T-helper 2 cell treated with Interferon-gamma antibody and Interleukin-4, amounts not matched to agents 100 ng/mL and 5 ng/mL, for 36 hours (primary cell): ENCODE measurements at regions not wholly inside any gene's neighbourhood (a gene's known extent, or its start where the extent isn't known, plus 50 kb on each side); places are given as distances from the start of the nearest gene placed in this dataset.

ENCODE experiments used
- intact Hi-C: fragments of 100-400 bp; cut with micrococcal nuclease; formaldehyde crosslinking; loops from one replicate; pipeline ENCODE4 v1.15.1; 2023

- intact Hi-C loops: no loop called here
These were observed 447.0 kb upstream of the TCF4 start for GRCh38 chr18:56034949-56035348.

DNA sequence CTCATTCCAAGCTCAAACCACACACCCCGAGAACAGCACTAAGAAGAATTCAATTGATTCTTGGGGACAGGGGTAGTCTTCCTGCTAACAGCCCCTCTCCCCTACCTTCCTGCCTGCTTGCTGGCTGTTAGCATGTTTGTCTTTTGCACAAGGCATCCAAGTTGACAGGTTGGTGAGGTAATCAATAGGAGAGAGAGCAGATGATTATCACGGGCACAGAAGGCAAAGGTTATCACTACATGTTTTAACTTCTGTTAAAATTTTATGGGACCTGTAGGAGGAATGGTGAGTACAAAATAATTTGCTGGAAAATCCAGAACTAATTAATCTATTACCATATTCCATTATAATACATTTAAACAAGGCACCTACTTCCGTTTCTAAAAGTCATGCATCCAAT, 442.1 kb upstream of the TCF4 start:
- intact Hi-C loops: no loop called here

- intact Hi-C loops: no loop called here
These were observed 440.5 kb upstream of the TCF4 start for GRCh38 chr18:56028514-56028913.

GRCh38 chr18:56026509-56026908, 438.5 kb upstream of the TCF4 start:
- intact Hi-C loops: no loop called here

- intact Hi-C loops: no loop called here
These were observed 433.8 kb upstream of the TCF4 start for GRCh38 chr18:56021809-56022195.

DNA sequence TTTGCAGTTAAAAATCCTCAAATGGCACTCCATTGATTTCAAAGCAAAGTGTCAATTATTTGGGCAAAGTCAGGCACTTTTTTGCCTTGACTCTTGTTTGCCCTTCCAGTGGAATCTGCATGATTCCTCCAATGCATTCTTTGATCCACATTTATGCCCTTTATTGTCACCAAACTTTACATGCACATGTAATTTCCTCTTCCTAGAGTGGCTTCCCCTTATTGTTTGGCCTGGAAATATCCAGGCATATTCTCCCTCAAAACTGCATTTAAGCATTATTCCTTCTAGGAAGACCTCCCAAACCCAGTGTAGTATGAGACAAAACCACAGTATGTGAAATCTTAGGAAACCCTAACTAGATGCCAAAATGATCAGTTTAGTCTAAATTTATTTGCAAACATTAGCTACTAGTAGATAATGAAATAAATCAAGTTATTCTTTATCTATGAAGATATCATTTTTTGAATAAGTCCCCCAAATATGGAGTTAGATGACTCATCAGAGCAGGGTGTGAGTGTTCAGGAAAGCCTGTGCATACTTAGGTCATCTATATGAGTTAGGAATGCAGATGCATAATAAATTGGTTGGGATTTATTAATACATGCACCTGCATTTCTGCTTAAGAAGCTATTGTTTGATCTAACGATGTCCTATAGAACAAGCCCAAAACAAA, 433.3 kb upstream of the TCF4 start:
- intact Hi-C loops: no loop called here

DNA sequence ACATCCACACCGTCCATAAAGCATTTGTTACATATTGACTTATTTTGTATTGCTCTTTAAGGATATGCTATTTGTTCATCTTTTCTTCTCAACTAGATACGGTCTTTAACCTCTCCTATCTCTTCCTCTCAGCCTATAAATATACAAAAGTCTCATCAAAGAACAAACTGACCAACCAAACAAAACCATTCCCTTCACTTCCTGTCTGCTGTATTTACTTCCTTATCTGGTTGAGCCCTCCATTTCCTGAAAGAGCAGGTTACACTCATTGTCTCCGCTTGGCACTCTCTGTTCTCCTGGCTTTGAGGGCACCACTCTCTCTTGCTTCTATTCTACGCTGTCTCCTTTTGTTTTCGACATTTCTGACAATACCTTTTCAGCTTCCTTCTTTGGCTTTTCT, 431.9 kb upstream of the TCF4 start:
- intact Hi-C loops: no loop called here

DNA sequence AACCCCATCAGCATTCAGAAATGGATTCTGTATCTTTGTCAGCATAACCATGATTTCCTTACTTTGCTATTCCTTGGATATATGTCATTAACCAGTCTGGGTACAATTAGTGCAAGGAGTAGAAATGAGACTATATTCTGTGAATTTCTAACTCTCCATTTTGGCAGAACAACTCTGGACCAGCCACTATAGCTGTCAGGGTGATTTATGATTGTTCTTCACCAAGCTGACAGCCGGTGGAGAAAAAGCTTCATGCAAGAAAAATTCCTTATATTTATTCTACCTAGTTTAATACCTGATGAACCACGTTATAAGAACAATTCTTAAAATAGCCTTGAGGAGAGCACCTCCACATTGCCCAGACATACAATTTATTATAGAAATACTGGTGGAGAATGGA, 431.2 kb upstream of the TCF4 start:
- intact Hi-C loops: no loop called here

DNA sequence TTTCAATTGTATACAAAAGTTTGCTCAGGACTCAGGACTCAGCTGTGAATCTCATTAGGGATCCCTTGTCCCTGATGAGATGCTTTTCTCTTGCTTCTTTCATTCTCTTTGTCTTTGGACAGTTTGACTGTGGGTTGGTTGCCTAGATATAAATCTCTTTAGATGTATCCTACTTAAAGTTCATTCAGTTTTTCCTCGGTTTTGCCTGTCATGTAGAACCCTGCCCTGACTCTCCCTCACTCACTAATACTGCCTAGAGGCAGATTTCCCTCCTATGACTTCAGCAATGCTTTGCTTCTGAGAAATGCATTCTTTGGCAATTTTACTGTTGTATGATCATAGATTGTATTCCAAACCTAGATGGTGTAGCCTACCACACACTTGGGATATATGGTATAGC, 421.4 kb upstream of the TCF4 start:
- intact Hi-C loops: no loop called here

DNA sequence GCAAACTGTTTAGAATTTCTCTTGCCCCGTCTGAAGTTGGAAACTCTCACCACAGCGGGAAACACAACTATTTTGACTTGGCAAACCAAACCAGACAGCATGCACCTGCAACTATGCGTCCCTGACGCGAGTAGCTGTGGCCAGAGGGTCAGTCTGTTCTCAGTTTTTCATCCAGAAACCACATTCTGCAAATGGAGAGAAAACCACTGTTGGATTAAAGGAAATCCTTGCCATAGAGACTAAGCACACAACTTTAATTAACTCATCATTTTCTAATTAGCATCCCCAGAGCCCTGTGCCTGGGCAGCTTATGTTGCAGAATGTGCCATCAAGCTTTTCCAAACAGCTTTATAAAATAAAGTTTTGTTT, 415.7 kb upstream of the TCF4 start:
- intact Hi-C loops: no loop called here

- intact Hi-C loops: no loop called here
These were observed 415.2 kb upstream of the TCF4 start for GRCh38 chr18:56003009-56003719.

- intact Hi-C loops: no loop called here
These were observed 413.6 kb upstream of the TCF4 start for GRCh38 chr18:56001576-56001975.

DNA sequence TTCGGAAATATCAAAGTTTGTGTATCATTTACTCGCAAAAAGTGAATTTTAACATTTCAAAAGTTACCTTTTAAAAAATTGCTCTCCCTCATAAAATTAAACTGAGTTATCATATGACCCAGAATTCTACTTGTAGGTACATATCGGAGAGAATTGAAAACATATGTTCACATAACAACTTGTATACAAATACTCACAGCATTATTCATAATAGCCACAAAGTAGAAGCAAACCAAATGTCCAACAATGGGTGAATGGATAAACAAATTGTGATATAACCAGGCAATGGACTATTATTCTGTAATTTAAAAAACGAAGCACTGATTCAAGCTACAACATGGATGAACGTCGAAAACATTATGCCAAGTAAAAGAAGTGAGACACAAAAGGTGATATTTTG, 412.0 kb upstream of the TCF4 start:
- intact Hi-C loops: no loop called here

DNA sequence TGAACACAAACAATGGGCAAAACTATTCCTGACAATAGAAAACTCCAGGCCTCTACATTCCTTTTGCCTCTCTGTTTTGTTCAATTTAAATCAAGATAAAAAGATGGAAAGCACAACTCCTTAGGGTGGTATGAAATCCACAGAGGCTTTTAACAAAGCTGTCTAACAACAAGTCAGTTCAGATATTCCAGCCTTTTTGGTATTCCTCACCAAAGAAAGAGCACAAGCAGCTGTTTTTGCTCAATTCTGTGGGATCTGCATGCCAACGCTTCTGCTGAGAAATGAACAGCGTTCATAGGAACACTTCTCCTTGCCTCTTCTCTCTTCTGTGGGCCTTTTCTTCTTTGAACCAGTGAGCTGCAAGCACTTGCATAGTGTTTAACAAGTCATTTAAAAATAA, 411.6 kb upstream of the TCF4 start:
- intact Hi-C loops: no loop called here

DNA sequence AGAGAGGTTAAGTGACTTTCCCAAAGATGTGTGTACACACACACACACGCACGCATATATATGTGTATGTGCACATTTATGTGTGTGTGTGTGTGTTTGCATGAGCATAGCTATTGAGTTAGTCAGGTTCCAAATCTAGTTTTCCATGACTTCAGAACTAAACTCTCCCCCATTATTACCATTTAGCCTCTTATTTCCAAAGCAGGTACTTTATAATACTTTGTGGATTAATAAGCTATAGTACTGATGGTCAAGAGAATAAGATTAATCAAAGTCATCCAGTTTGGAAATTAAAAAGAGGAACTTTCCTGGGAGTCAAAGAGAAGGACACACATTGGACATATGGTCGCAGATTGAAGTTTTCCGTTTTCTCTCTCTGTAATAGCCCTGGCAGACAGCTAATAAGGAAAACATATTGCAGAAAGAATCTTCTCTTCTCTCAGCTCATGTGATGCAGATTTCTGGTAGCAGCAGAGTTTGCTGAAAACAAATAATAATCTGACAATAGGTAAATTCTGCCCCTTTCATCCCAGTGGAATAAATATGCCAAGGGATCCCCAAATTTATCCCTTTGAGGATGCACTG, 410.9 kb upstream of the TCF4 start:
- intact Hi-C loops: no loop called here

GRCh38 chr18:55998071-55998522, 410.1 kb upstream of the TCF4 start:
- intact Hi-C loops: no loop called here

DNA sequence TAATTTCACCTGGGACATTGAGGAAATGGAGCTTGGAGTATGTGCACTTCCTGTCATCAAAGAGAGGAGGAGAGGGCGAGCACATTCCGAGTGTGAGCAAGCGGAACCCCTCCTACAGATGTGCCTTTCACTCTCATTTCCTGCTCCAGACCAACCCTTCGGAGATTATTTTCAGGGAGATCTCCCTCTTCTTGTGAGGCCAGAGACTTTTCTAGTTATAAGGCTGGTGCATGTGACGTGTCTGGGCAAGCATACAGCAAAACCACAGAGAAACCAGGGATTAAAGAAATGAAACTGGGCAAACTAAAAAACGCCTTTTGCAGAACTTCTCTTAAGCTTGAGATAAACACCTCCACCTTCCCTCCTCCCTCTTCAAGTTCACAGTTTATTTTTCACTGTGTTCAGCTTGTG, 409.2 kb upstream of the TCF4 start:
- intact Hi-C loops: no loop called here

- intact Hi-C loops: no loop called here
These were observed 408.7 kb upstream of the TCF4 start for GRCh38 chr18:55996717-55997116.

- intact Hi-C loops: no loop called here
These were observed 402.2 kb upstream of the TCF4 start for GRCh38 chr18:55990186-55990585.

DNA sequence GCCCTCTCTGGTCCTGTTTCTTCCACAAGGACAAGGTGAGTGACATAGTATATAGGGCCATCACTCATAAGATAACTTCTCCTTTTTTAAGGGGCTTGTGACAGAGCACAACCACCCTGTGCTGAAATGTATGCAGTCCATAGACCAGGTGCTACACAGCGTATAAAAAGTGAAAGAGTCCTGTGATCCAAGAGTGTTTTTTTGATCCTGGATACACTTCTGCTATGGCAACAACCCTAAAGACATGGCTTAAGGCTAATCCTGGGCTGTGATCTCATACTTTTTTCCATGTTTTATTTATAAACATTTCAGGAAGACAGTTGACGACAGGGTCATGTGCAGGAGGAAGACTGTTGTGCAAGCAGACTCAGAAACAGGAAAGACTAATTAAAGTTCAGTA, 400.5 kb upstream of the TCF4 start:
- intact Hi-C loops: no loop called here

DNA sequence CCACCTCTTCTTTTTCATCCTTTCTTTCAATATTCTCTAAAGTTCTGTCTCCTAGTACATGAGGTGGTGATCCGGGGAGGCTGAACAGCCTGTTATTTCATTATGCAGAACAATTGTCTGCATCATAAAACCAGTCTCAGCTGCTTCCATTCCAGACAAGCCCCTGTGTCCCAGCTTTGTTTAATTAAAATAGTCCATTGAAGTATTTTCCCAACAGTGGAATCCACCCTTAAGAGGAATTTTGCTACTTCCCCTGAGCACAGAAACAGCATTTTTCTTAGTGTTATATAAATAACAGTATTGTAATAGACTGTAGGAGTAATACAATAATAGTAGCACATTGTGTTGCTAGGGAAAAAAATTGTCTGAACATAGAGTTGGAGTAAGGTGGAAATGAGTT, 395.4 kb upstream of the TCF4 start:
- intact Hi-C loops: no loop called here

DNA sequence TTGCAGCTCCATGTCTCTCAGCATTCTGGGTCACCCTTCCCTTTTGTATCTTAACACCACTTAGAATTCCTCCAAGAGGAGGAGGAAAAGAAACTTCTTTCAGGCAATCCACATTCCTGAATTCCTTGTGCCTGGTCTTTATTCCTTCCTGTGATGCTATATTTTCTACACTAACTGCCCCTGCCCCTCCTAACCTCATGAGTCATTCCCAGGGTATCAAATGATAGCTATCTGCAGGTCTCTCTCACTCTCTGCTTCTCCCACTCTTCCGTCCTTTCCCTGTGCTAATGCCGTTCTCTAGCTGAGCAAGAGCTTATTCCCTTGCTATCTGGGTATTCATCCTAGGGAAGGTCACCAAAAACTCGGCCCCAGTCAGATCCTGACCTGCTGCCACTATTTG, 395.0 kb upstream of the TCF4 start:
- intact Hi-C loops: no loop called here
